SKM-1 treated with dmso at 0.1 percent for 144 hours (cell line): ENCODE measurements at regions not wholly inside any gene's neighbourhood (a gene's known extent, or its start where the extent isn't known, plus 50 kb on each side); places are given as distances from the start of the nearest gene placed in this dataset.

Experiments
- DNase-seq: peaks from one replicate; lab custom pipeline; 2025; ENCODE audit not compliant: unreplicated experiment; lab: John Stamatoyannopoulos, UW

DNA sequence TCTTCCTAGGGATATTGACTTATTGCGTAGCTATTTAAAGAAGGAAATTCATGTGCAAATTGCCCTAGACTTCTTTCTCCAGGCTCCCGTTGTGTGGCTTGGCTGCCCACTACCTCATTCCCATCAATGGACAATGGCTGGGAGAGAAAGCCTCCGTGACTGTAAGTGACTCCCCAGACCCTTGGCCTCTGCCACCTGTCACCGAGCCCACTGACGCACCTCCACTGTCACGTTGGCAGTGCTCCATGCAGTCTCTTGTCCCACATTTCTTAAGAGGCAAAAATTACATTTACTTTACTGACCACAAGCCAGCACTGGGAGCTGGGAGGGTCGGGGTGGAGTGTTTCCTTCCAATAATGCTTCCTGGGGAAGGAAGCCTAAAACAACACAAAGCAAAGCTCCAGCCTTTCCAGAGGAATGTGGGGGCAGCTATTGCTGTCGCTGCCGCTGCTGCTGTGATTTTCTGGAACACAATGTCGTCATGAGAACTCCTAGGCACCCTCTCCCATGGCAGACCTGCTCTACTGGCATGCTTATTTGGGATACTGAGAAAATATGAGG is 89.7 kb upstream of the STEAP1B start:
- DNase-seq: no peak

DNA sequence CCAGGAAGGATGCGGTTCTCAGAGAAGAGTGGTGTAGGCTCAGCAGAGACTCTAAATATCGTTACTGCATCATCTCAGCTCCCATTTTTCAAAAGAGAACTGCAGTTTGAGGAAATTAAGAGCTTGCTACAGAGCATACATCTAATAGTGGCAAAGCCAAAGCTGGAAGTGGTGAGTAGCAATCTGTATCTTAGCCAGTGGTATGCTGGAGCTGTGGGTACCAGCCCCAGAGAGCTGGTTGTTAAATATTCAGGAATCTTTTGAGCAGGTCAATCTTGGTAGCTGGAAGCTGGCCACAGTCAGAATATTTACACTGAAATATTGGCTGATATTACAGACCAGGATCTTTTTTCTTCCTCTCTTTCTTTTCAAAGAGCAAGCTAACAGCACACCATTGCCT is 88.4 kb upstream of the STEAP1B start:
- no peak for DNase-seq

DNA sequence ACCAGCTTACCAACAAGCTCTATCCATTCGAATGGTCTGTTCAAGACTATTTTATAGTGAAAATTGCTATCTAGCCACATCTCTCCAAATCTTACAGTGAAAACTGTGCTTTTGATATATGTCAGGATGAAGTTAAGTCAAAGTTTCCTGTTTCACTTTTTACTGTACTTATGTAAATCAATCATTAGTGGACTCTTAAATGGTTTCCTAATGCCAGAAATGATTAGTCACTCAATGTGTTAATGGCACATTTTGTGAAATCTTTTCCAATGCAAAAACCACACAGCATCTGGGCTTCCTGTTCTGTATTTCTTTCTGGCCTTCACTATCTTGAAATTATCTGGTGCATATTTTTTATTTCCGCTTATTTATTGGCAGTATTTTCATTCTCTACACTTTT is 87.3 kb upstream of the STEAP1B start:
- peak; percentile 13 for DNase-seq

DNA sequence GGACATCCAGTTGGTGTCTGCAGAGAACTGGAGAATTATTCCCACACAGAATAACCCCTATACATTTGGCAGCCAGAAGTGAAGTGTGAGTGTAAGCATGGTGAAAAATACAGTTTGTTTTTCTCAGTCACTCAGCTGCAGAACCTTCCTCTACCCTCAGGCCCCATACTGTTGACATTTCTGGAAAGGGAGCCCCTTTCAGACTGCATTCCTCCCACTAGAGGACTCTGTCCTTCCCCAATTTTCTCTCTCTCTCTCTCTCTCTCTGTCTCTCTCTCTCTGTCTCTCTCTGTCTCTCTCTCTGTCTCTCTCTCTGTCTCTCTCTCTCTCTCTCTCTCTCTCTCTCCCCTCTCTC is 86.8 kb upstream of the STEAP1B start:
- no peak for DNase-seq

- DNase-seq: no peak
These were observed 86.3 kb upstream of the STEAP1B start for GRCh38 chr7:22586101-22586785.

DNA sequence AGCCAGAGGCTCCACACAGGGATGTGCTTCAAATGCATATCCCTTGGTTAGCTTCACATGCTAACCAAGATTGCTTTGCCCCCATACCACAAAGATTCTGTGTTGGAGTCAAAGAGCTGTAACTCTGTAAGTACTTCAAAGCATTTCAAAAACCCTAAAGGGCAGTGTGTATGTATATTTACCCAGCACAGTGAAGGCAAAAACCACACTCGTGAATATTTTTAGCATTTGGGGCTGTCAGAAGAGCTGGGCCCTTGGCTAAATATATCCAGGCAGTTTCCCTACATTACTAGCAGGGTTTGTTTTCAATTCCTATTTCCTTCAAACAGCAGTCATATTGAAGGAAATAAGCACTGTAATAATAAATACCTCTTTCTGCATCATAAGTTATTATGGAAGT is 84.2 kb upstream of the STEAP1B start:
- no peak for DNase-seq

DNA sequence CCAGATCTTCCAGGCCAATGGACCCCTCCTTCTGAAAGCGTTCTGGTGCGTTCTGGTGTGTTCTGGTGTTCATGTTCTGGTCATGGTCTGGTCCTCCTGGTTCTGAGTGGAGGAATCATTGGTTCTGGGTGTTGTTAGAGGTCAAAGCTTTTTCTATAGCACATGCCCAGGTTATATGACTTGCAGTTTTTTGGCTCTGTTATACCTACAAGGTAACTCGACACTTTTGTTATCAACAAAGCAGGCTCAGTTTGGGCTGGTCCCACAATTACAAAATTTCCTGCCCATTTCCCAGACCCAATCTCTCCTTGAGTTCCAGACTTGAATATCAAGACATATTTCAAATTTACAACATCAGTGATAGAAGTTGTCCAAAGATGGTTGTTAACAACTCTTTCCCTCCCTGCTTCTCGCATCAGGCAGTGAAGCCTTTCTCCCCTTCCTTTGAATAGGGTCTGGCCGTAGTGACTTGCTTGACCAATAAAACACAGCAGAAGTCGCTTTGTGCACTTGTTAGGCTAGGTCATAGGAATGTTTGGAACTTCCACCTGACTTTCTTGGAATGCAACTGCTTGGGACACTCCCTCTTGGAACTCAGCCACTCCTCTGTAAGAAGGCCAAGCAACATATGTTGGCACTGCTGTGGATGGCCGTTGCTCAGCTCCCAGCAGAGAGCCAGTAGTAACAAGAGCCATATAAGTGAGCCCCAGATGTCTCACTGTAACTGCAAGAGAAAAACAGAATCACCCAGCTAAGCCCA is 83.1 kb upstream of the STEAP1B start:
- DNase-seq: no peak

DNA sequence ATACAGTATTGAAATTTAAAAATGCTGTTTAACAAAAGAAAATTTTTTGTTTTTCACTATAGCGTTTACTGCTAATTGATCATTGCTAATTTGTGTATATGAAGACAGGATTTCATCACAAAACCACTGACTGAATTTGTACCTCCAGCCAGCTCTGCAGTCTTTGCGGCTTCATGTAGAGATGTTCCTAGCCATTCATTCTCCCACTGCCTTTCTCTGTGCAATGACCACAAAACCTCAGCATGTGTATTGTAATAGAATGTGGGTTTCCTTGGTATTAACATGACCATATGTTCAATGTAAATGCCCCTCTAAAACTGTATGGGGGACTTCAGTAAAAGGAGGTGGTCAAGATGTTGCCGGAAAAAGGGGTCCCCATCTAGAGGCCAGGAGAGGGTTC is 81.1 kb upstream of the STEAP1B start:
- peak; percentile 28 for DNase-seq

DNA sequence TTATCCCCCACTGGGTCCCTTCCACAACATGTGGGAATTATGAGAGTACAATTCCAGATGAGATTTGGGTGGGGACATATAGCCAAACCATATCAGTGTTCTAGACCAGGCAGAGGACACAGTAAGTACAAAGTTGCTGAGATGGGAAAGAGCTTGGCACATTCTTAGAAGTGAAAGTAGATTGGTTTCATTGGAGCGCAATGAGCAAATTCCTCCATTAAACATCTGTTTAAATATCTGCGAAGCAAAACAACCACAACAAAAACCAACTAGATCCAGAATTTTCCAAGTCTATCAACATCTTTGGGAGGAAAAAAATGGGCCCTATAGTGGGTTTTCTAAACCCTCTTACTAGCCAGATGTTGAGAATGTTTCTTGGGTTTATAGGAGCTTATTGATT is 80.0 kb upstream of the STEAP1B start:
- DNase-seq: no peak

DNA sequence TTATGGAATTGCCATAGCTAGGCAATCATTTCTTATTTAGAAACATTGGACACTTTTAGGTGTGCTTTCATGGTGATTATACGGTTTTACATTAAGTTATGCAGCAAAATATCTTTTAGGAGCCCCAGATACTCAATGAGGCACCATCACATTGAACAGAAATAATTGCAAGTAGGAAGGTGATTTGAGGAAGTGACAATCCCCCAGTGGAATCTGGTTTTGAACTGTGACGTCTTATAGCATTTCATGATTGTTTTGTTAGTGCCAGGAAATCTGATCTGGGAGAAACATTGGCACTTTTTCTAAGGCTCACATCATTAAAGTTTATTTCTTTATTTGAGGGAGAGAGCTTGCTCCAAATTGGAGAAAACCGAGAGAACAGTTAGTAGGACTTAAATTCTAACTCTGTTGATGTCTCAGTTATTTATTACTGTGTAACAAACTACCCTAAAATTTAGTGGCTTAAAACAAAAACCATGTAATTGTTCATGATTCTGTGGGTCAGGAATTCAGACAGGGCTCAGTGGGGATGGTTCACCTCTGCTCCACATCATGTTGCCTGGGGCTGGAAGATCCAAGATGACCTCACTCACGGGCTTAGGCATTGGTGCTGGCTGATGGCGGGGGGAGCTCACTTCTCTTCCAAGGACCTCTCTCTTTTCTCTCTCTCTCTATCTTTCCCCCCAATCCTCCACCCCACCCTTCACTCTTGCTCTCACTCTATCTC is 78.2 kb upstream of the STEAP1B start:
- DNase-seq: no peak

DNA sequence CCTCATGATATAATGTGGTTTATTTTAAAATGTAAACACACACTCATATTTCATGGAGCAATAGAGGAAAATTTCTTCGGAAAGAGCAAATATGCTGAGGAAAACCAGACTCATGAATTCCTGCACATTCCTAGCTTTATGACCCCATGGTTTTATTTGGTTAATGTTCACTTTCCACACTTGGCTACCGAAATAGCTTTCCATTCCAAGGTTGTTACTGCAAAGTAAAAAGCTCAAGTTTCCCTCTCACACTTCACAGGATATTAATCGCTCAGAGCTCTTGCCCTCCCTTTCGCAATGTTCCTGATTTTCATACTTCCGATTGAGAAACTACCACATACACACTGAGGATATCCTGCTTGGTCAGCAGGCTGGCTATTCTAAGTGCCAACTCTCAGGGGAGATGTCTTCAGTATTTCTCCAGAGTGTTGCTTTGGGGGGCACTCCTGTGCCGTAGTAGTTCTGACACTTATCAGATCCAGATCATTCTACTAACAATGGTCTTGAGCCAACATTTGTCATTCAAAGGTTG is 77.5 kb upstream of the STEAP1B start:
- peak; percentile 87 for DNase-seq

- DNase-seq: no peak
These were observed 76.9 kb upstream of the STEAP1B start for GRCh38 chr7:22576612-22577469.

DNA sequence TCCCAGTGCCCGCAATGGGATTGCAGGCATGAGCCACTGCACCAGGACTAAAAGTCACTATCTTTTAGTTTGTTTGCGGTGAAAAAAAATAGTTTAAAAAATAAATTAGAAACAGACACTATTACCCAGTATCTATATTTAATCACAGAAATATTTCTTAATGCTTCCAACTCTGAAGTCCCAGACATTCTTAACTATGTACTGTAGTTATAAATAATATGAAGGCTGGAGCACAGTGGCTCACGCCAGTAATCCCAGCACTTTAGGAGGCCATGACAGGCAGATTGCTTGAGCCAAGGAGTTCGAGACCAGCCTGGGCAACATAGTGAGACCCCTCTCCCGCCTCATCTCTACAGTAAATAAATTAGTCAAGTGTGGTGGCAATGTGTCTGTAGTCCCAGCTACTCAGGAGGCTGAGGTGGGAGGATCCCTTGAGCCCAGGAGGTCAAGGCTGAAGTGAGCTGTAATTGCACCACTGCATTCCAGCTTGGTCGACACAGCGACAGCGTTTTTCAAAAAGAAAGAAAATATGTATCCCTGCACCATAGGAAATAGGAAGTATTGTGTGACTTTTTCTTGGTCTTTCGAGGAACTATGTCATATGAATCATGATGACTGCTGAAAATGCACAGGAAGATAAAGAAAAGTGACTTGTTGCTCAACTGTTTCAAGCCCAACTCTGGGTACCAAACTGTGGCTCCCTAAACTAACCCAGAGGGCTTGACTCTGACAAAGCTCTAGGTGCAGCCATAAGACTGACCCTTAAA is 74.9 kb upstream of the STEAP1B start:
- DNase-seq: peak; percentile 52

GRCh38 chr7:22572937-22573336 is 72.9 kb upstream of the STEAP1B start:
- DNase-seq: no peak

GRCh38 chr7:22572292-22572691 is 72.3 kb upstream of the STEAP1B start:
- no peak for DNase-seq

- DNase-seq: peak; percentile 24
These were observed 71.8 kb upstream of the STEAP1B start for GRCh38 chr7:22571766-22572165.

- DNase-seq: peak; percentile 71
These were observed 69.8 kb upstream of the STEAP1B start for GRCh38 chr7:22569586-22570321.

- no peak for DNase-seq
These were observed 66.6 kb upstream of the STEAP1B start for GRCh38 chr7:22566592-22566991.

GRCh38 chr7:22566176-22566575 is 66.2 kb upstream of the STEAP1B start:
- DNase-seq: no peak
